ENCODE measurements at regions not wholly inside any gene's neighbourhood (a gene's known extent, or its start where the extent isn't known, plus 50 kb on each side); places are given as distances from the start of the nearest gene placed in this dataset.
"Not testable (repeated sequence)": the region's sequence is repeated elsewhere in the genome, so short reads cannot be mapped to it uniquely, and the experiment has no call there.

GRCh38 chrX:39063702-39064101 is 262.4 kb downstream of the MID1IP1 start:
- Histone ChIP-seq H3K9me3 (no peaks in the 10 kb centered on the region), H3K27ac (no peak overlapping the region), H3K27me3 (peaks cover 0 to 4% of the 10 kb centered on the region in 2 donors), H3K4me3 (no peak overlapping the region), H3K36me3 (no peaks in the 10 kb centered on the region), H3K4me1 (no peaks in the 10 kb centered on the region)
- no peak for TF ChIP-seq POLR2A (IDR thresholded peaks at IDR 0.05)
- TF ChIP-seq, protein P1, sequence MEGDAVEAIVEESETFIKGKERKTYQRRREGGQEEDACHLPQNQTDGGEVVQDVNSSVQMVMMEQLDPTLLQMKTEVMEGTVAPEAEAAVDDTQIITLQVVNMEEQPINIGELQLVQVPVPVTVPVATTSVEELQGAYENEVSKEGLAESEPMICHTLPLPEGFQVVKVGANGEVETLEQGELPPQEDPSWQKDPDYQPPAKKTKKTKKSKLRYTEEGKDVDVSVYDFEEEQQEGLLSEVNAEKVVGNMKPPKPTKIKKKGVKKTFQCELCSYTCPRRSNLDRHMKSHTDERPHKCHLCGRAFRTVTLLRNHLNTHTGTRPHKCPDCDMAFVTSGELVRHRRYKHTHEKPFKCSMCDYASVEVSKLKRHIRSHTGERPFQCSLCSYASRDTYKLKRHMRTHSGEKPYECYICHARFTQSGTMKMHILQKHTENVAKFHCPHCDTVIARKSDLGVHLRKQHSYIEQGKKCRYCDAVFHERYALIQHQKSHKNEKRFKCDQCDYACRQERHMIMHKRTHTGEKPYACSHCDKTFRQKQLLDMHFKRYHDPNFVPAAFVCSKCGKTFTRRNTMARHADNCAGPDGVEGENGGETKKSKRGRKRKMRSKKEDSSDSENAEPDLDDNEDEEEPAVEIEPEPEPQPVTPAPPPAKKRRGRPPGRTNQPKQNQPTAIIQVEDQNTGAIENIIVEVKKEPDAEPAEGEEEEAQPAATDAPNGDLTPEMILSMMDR (IDR thresholded peaks at IDR 0.05), result no peak
- intact Hi-C loops (cut with DNase I; ENCODE audit: low total_unique reads), result no loop called here
- DNase-seq, result no peak

- Histone ChIP-seq H3K36me3 (no peaks in the 10 kb centered on the region), H3K27ac (no peak overlapping the region), H3K4me3 (no peak overlapping the region), H3K4me1 (no peaks in the 10 kb centered on the region), H3K27me3 (peaks cover 0 to 4% of the 10 kb centered on the region in 2 donors), H3K9me3 (no peaks in the 10 kb centered on the region)
- intact Hi-C loops (cut with DNase I; ENCODE audit: low total_unique reads), result no loop called here
- TF ChIP-seq, protein P1 (IDR thresholded peaks at IDR 0.05), result no peak
- no peak for TF ChIP-seq POLR2A (IDR thresholded peaks at IDR 0.05)
- DNase-seq, result no peak
Observed at GRCh38 chrX:39065051-39065871, 264.0 kb downstream of the MID1IP1 start.

DNA sequence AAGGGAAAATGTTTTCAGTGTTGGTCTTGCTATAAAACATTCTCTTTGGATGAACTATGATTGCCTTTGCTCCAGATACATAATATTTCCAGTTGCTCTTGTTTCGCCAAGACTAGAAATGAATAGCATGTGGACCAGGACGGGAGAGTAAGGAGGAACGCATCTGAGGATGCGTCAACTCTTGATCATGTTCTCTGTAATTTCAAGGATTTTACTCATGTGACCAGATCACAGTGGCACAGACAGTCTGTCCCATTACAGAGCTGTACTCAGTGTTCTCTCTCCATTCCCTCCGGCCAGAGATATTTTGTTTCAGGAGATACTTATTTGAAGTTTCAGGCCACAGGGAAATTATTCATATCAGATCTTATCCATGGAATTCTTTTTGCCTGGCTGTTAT is 266.6 kb downstream of the MID1IP1 start:
- no peaks in the 10 kb centered on the region for H3K36me3 ChIP-seq
- DNase-seq, result no peak
- no peak overlapping the region for H3K4me3 ChIP-seq
- intact Hi-C loops (cut with DNase I; ENCODE audit: low total_unique reads), result no loop called here
- H3K27me3 ChIP-seq, result peaks cover 0 to 4% of the 10 kb centered on the region in 2 donors
- no peak overlapping the region for H3K27ac ChIP-seq
- H3K9me3 ChIP-seq, result no peaks in the 10 kb centered on the region
- TF ChIP-seq POLR2A (IDR thresholded peaks at IDR 0.05), result no peak
- TF ChIP-seq, protein P1 (IDR thresholded peaks at IDR 0.05), result no peak
- no peaks in the 10 kb centered on the region for H3K4me1 ChIP-seq

DNA sequence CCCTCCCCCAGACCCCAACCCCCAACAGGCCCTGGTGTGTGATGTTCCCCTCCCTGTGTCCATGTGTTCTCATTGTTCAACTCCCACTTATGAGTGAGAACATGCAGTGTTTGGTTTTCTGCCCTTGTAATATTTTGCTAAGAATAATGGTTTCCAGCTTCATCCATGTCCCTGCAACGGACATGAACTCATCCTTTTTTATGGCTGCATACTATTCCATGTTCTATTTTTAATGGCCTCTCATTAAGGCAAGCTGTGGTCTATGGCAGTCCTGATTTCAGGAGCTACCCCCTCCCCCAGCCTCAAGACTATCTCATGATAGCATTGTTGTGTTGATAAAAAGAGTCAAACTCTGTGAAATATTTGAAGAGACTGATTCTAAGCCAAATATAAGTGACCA is 267.4 kb downstream of the MID1IP1 start:
- H3K9me3 ChIP-seq; DNase-seq; H3K36me3 ChIP-seq; H3K4me3 ChIP-seq; H3K27me3 ChIP-seq; intact Hi-C loops (cut with DNase I; ENCODE audit: low total_unique reads); H3K4me1 ChIP-seq; H3K27ac ChIP-seq: not testable (repeated sequence)

DNA sequence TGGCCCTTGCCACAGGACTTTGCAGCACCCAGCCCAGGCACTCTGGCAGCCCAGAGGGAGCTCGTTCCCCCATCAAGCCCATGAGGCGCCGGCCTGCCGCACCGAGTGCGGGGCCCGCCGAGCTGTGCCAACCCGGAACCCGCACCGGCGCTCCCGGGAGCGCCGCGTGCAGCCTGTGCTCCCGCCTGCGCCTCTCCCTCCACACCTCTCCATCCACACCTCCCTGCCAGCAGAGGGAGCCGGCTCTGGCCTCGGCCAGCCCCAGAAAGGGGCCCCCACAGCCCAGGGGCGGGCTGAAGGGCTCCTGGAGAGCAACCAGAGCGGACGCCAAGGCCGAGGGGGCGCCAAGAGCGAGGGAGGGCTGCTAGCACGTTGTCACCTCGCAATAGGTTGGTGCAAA is 268.8 kb downstream of the MID1IP1 start:
- no peaks in the 10 kb centered on the region for H3K9me3 ChIP-seq
- peaks cover 0 to 4% of the 10 kb centered on the region in 2 donors for H3K27me3 ChIP-seq
- DNase-seq, result no peak
- intact Hi-C loops (cut with DNase I; ENCODE audit: low total_unique reads), result no loop called here
- TF ChIP-seq POLR2A (IDR thresholded peaks at IDR 0.05), result no peak
- TF ChIP-seq, protein P1 (IDR thresholded peaks at IDR 0.05), result no peak
- no peaks in the 10 kb centered on the region for H3K4me1 ChIP-seq
- H3K27ac ChIP-seq, result no peak overlapping the region
- no peaks in the 10 kb centered on the region for H3K36me3 ChIP-seq
- no peak overlapping the region for H3K4me3 ChIP-seq

Measured in uterus (tissue), 3 donors.